Ramos (cell line): ENCODE measurements at regions not wholly inside any gene's neighbourhood (a gene's known extent, or its start where the extent isn't known, plus 50 kb on each side); places are given as distances from the start of the nearest gene placed in this dataset.

ENCODE experiments used
- in situ Hi-C: fragments of 300-500 bp; cut with MboI; formaldehyde crosslinking; loops from one replicate; pipeline ENCODE4 v1.14.3; 2022; ENCODE audit warnings: low sequenced_read_pairs; ENCODE audit not compliant: unreplicated experiment

GRCh38 chr12:46131732-46132469, 136.9 kb downstream of the SLC38A1 start:
- in situ Hi-C loops, result loop anchor here (25.0 kb wide), 1 partner anchor 880 kb away; no protein-coding TSS in a partner anchor

DNA sequence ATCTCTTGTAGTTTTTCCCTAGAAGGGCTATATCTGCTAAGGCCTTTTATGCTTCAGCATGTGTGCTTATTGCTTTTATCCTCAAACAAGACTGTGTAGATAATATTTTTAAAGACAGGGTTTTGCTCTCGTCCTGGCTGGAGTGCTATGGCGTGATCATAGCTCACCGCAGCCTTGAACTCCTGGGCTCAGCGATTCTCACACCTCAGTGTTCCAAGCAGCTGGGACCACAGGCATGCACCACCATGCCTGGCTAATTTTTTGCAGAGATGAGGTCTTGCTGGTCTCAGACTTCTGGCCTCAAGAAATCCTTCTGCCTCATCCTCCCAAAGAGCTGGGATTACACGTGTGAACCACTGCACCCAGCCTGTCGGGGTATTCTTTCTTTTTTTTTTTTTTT, 137.3 kb upstream of the SCAF11 start:
- in situ Hi-C loops, result loop anchor here (10.0 to 25.0 kb wide), 2 partner anchors 177 to 885 kb away; no protein-coding TSS in a partner anchor

- in situ Hi-C loops, result loop anchor here (10.0 to 25.0 kb wide), 2 partner anchors 179 to 886 kb away; no protein-coding TSS in a partner anchor
Observed at GRCh38 chr12:46126050-46126727, 135.8 kb upstream of the SCAF11 start.

DNA sequence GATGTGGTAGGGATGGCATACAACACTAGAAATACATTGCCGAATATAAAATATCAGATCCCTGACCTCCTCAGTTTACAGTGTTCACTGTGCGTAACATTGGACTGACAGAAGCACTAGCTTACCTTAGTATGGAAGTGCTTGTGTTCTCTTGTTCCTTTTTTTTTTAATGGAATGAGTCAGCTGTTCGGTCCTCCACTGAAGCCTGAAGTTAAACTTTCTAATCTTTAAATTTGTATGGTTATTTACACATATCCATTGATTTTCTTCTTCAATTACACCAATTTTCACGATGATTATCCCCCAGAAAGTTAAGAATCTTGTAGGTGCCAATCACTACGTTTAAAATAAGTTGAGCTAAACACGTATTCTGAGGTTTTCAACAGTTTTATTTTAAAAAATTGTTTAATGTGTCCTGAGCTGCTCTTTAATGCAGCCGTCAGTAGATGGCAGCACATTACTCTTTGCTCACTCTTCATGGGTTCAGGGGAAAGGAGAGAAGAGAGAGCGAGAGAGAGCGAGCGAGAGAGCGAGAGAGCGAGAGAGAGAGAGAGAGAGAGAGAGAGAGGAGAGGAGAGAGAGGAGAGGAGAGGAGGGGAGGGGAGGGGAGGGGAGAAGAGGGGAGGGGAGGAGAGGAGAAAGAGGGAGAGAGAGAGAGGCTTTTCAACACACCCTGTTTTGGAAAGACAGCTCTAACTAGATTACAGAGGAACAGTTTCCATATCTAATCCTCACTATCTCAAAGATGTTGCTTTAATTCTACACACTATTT, 134.7 kb upstream of the SCAF11 start:
- in situ Hi-C loops, result loop anchor here (10.0 to 25.0 kb wide), 2 partner anchors 180 to 887 kb away; no protein-coding TSS in a partner anchor

DNA sequence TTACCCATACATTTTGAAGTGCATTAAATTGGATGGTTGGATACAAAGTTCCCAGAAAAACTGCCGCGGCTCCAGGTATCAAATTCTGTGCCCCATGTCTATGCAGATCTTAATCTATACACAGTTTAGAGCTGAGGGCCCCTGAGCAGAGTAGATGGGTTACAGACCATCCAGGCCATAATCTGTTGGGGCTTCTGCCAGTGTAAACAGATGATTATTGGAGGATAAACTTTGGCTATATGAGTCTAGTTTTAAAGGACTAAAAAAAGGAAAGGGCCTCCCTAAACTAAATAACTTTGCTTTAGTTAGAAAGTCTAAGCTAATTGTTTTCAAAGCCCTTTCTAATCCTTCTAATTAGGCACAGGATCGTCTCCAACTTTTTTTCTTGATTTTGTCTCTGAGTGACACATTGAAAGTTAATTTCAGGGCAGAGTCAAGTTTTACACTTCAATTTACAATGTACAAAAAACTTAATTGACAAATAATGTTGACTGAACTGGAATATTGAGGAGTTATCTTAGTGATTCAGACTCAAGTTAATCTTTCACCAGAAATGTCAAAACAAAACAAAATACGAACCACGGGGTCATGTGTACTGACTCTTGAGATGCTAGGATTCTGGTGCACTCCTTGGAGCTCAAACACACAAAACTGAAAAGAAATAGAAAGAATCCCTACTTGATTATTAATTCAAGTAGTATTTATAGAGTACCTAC, 133.9 kb upstream of the SCAF11 start:
- in situ Hi-C loops, result loop anchor here (10.0 kb wide), 1 partner anchor 181 kb away; no protein-coding TSS in a partner anchor

GRCh38 chr12:46112364-46112763, 122.0 kb upstream of the SCAF11 start:
- in situ Hi-C loops, result no loop called here

DNA sequence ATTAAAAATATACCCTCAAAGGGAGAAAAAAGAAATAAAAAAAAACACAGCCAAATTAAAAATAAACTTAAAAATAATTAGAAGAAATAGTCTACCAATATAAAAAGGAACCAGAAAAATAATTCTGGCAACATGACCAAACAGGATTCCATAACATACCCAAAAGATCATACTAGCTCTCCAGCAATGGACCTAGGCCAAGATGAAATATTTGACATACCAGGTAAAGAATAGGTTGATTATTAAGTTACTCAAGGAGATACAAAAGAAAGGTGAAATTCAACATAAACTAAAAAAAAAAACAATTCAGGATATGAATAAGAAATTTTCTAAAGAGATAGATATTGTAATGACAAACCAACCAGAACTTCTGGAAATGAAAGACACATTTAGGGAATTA, 121.3 kb upstream of the SCAF11 start:
- in situ Hi-C loops, result no loop called here

DNA sequence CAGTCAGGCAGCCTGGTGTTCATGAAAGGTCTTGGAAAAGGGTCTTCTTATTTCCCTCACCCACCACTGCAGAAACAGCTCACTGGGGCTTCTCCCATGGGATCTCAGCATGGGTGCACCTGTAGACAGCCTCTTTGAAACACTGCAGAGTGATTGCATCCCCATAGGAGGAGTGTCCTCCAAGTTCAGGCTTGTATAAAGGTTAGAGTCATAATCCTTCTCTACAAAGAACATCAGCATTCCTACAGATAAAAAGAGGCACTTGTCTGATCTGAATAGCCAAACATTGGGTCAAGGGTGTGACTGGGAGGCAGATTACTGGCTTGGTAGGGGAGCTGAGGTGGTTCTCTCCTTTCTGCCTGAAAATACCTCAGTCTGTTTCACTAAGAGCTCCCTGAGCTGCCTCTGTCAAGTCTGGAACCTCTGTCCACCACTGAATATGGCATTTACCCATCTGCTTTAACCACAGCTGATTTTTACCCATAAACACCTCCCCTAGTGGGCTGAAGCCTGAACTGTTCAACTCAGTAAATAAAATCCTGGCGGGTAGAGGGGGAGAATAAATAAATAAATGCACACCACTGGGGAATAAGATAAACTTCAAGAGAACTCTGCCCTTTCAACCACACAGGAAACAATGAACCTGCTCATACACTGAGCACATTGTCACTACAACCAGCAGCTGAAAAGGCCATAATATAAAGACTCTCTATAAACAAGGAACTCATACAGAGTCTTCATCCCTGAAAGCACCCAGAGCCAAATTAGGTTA, 120.7 kb upstream of the SCAF11 start:
- in situ Hi-C loops, result no loop called here

- in situ Hi-C loops, result no loop called here
Observed at GRCh38 chr12:46110223-46110611, 119.8 kb upstream of the SCAF11 start.

DNA sequence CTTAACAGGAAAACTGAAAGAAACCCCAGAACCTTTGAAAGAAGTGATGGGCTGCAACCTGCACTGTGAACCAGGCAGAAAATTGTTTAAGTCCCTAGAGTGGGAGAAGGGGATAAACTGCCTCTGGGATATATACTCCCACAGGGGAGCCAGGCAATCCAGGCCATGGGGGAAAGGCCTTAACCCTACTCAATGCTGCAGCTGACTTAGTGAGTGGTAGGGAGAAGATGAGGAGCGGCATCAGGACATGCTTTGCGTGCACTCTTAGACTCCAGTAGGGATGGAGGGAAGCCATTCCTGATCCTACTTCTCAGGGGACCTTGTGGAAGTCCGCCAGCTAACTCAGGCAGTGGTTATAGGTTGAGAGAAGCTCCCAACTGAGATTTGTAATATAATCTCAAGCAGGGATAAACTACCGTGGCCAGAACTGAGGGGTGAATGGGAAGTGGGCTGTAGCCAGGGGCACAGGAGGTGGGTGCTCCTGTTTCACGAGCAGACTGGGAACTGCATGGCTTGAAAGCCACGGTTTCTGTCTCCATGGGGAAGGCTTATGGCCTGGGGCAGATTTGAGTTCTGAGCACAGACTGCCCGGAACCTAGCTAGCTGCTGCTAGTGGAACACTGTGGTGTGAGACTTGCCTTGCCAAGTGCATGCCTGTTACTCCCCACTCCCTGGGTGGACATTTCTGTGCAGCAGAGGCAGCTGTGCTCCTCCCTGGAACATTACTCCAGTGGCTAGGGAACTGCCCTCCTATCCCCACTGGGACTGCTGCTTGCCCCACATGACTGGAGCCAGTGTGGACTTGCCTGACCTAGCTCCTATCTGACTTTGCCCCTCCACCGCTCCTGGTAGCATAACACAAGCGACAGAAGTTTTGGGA, 119.2 kb upstream of the SCAF11 start:
- in situ Hi-C loops, result no loop called here

DNA sequence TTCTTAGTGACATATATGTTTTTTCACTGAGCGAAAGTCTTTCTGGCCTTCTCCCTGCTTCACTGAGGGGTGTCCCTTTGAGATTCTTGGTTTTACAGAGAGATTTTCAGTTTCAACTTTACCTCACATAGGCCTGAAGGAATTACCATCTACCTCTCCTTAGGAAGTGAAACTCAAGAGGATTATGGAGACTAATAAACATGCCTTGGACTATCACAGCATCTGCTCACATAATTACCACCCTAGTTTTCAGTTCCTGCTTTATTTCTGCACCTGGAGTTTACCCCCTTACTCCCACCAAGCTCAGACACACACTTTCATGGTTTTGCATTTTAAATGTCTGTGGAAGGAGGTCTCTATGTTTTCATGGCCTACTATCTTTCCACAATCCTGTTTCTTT, 118.3 kb upstream of the SCAF11 start:
- in situ Hi-C loops, result no loop called here

DNA sequence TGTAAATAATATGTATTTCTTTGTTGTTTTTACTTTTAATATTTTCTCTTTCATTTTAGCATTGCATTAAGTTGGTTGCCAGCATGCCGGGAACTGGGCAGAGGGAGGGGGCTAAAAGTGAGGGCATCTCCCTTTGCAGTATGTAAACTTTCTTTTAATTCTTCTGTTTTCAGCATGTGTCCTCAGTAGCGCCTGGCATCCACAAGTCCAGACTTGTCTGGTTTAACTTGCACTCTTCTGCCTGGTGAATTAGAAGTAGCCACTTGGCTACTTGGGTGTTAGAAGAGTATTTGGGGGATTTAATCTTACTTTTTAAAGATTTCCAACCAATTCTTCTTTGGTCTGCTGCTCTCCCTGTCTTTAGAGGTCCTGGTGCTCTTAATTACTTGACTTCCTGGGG, 117.2 kb upstream of the SCAF11 start:
- in situ Hi-C loops, result no loop called here

- in situ Hi-C loops, result no loop called here
Observed at GRCh38 chr12:46105735-46106134, 115.4 kb upstream of the SCAF11 start.

- in situ Hi-C loops, result no loop called here
Observed at GRCh38 chr12:46103559-46104383, 113.4 kb upstream of the SCAF11 start.

GRCh38 chr12:46101485-46101869, 111.1 kb upstream of the SCAF11 start:
- in situ Hi-C loops, result no loop called here

- in situ Hi-C loops, result no loop called here
Observed at GRCh38 chr12:46100551-46101484, 110.4 kb upstream of the SCAF11 start.
